GM21367 (cell line): ENCODE measurements at regions not wholly inside any gene's neighbourhood (a gene's known extent, or its start where the extent isn't known, plus 50 kb on each side); places are given as distances from the start of the nearest gene placed in this dataset.
A peak's percentile ranks its signal among the peaks of the same experiment; 100 is the strongest.
"Not testable (repeated sequence)": the region's sequence is repeated elsewhere in the genome, so short reads cannot be mapped to it uniquely, and the experiment has no call there.

Experiments
- ATAC-seq: cut with Tn5 transposase; IDR thresholded peaks from one replicate; pipeline ENCODE4 v1.9.1; 2021; ENCODE audit not compliant: unreplicated experiment

DNA sequence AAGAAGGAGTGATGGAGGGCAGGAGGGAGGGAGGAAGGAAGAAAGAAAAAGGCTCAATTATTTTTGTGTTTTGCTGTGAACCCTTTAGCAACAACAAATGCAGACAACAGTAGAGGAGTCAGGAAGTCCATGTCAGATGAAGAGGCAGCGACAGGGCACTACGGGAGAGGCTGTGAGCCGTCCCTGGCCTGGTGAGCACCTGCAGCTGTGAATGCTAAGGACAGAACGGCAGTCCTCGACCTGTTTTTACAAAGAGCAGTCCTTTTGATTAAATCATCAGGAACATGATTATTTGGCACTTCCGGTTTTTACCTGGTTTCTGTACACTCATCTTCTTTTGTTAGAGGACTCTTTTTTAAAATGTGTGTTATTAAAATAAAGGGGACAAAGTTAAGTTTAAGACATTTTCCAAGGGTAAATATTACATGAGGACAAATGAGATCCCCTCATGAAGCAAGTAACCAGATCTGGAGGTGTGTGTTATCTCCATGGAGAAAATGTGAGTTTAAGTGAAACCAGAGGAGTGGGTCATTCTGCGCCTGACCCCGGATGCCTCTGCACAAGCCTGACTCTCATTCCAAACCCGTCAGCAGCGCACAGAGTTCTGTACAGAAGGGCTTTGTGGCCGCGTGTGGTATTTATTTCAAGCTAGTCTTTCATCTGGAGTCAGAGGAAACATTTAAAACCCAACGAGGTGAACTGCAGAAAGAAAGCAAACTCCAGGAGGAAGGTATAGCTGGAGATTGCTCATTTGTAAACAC is 492.5 kb downstream of the SOX11 start:
- ATAC-seq = no peak

DNA sequence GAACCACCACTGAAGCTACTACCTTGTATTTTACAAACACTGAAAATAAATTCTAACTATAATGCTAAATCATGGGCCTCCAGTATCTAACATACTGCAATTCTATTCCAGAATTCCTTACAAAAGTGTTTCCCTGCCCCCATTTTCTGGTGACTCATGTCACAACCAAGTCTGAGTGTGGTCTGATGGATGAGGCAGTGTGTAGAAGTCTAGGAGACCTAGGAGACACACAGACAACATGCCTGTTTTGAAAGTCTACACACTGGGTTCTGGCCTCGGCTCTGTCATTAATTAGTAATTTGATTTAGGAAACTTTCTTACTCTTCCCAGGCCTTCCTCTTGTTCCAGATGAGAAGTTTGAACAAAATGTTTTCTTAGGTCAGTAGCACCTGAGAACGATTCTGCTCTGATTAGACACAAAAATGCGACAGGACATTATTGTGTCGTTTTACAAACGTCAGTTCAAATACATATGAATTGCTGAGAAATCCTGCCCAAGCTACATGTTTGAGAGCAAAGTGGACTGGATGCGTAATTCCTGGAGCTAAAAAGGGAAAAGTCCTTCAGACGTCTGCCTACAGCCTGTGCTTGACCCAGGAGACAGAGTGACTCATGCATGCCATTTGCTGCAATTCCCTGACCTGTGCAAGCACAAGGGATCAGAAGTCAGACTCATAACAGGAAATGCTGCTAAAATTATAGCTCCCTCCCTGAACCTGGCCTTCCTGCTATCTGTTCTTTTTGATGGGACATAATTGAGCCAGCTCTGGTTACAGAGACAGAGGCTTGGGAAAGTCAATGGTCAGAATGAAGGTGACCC is 494.4 kb downstream of the SOX11 start:
- no peak for ATAC-seq

DNA sequence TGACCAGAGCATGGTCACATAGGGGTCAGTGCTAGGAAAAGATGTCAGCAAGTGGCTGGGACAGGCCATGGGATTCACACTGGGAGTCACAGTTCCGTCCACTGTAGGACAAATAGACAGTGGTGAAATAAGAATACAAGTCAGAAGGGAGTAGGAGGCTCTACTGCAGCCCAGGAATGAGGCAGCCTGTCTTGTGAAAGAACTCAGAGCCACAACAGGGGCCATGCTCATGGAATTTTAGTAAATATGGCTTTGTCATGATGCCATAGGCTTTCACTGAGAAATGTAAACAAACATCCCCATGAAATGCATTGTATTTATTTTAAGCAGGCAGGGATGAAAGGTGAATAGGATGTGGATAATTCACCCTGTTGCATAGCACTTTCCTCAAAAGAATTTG is 504.3 kb downstream of the SOX11 start:
- no peak for ATAC-seq

DNA sequence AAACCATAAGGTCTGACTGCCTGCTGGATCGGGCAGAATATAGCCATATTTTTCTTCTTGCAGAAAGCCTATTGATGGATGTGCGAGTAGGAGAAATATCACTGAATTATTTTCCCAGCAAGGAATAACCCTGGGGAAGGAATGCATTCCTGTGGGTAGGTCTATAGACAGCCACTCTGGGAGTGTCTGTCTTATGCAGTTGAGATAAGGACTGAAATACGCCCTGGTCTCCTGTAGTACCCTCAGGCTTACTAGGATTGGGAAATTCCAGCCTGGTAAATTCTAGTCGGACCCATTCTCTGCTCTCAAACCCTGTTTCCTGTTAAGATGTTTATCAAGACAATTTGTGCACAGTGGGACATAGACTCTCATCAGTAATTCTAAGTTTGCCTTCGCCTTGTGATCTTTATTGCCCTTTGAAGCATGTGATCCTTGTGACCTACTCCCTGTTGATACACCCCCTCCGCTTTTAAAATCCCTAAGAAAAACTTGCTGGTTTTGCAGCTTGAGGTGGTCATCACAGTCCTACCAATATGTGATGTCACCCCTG is 506.3 kb downstream of the SOX11 start:
- not testable (repeated sequence) for ATAC-seq

DNA sequence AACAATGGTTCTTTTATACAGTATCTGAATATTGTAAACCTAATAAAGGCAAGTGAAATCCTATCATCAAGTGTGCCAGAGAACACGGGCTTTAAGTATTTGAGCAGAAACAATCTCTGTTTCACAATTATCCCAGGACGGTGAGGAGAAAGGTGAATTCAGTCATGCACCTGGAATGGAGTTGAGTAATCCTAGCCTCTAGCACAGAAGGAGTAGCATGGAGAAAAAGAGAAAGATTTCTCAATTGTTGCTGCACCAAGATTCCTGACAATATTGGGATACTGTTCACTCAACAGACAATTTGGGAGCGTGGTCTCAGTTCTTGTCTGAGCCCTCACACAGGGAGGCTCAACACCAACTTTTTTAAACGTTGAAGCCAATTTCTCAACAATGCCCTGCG is 510.6 kb downstream of the SOX11 start:
- no peak for ATAC-seq

DNA sequence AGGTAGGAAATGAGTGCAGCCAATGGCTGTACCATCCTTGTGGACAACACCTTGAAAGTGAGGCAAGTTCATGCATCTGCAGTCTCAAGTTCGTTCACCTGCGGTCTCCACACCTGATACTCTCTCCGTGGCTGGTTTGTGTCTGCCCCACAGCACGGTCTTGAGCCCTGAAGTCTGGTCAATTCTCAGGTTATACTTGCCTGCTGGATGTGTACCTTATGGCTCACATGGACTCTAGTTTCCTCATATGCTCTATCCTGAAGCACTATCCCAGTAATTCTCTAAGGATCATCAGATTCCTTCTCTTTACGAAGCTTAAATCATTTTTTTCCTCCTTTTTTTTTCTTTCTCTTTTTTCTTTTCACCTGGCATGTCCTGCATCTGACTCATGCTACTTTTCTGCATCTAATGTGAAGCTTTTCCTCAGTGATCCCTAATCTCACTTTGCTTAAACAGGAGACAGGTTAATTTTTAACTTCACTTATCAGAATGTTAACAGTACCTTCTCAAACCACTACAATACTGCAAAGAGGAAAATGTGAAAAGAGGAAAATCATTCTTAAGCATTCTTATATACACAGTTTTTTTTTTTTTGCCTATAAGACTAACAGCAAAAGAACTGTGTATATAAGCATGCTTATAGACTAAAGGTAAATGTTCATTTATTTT is 511.2 kb downstream of the SOX11 start:
- ATAC-seq = no peak

DNA sequence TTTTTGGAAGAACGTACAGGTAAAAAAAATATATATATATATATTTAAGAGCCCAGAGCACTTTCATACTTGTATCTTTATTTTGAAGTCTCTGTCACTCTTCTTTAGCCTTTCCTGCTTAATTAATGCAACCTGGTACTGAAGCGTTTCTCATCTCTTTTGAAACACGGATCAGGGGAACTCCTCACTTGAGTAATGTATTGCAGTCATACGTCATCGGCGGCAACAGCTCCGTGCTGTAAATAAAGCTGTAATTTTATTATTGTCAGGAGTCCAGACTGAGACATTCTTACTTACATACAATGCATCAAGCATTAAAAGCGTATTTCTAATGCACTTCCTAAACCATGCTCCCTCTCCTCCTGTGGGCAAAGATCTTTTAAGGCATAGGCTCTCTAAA is 514.7 kb downstream of the SOX11 start:
- ATAC-seq = no peak

DNA sequence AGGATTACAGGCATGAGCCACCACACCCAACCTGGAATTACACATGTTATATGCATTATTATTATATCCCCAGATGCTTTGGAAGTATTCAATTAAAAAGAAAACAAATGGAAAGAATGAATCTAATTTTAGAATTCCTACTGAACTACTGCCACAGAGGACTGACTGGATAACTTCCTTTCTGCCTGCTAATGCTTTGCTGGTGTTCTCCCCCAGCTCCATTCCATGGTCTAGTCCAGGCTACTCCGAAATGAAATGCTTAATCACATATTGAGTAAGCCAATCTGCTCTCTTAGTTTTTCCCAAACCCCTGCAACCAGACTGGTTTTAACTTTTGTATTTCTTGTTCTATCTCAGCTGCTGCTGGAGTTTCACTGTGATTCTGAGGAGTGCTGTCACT is 519.1 kb downstream of the SOX11 start:
- no peak for ATAC-seq

DNA sequence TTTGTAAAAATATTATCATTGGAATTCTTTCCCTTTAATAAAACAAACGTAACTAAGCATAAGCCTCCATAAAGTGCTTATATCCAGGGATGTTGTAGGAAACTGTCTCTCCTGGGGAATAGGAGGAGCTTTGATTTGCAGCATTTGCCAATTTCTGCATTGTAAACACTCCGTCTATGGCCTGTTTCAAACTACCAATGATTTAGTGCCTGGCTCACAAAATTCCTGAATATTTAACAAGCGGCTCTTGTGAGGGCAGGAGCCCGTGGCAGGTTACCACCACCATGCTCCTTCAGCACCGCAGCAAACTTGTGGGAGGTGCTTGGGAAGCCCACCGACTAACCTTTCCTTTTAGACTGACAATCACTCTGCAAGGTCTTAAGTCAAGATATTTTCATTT is 520.3 kb downstream of the SOX11 start:
- ATAC-seq = no peak

DNA sequence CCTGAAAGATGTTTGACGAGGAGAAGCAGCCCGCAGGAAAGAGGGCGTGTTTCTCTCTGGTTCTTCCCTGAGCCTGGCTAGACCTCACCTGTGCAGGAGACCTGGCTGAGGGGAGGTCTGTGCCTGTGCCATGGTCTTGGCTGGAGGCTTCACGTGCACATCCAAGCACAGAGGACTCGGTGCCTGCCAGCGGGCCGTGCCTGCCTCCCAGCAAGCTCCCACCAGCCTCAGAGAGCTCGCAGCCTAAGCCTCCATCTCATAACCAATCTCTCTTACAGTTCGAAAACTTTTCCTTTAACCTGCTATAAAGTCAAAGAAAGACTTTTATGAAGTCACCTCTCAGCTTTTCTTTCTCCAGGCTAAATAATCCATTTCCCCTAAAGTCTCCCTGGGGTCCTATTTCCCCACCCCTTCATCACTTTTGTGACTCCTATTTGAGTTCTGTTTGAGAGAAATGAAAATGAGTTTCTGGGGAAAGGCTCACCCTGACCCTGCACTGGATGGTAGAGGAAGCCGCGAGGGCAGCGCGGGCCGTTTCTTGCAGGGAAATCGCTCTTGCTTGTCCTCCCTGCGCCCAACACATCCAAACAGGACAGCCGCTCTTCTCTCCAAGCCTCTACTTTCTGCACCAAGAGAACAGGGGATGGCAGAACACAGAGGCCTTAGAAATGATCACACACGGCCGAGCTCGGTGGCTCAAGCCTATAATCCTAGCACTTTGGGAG is 521.0 kb downstream of the SOX11 start:
- no peak for ATAC-seq

DNA sequence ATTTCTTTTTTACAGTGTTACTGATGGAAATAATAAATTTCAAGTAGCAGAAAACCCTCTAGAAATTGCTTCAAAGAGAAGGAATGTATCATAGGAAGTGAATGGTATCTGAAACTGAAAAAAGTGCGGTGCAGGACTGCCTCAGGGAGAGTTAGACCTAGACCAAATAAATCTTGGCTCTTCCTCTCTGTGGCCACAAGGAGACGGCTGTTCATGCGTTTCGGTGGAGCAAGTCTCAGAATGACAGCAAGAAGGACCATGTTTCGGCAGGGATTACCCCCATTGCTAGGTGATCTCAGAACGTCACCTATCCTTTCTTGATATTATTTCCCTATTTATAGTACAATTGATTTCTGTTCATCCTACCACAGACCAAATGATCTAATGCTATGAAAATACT is 522.3 kb downstream of the SOX11 start:
- ATAC-seq = no peak

DNA sequence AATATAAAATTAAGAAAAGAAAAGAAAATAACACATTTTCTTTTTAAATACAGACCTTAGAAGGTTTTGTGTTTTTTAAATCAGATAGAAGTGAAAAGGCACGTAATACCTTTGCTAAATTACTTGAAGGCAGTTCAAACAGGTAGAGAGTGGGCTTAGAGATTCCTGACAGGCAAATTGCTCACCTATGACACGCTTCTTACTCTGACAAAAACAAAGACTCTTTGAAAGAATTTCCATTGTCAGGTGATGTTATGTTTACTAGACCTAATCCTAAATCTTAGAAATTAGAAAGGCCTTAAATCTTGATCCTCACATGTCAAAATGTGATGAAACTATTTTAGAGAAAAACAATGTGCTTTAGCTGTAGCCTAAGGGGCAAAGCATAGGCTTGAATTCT is 522.9 kb downstream of the SOX11 start:
- ATAC-seq = no peak

DNA sequence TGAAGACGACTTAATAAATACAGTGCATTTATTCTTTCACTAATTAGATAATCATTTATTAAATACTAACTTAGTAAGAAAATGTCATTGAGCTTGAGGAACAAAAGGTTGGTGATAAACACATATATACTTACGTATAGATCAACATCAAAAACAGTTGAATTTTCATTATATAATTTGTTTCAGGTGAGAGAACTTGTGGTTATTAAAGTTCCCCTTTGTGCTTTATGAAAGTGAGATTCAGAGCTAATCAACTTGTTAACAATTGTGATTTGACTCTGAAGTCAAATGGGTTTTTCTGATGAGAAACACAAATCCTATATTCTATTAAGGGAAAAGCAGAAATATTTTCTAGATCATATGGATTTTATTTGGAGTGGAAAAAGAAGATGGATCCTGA is 524.0 kb downstream of the SOX11 start:
- no peak for ATAC-seq

DNA sequence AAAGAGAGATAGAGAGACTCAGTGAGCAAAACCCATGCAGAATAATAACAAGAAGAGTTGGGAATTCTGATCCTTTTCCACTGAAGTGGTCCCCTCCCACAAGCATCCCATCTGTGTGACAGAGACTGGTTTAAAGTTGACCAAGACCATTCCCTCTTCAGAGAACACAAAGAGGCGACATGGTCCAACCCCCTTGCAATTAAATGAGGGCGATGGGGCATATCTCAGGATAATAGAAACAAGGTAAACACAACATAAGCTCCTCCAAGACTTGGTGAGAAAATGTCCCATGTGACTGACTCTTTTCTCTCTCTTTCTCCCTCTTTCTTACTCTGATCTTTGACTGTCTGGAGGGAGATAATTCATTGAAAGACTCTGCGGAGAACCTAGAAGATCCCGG is 526.7 kb downstream of the SOX11 start:
- no peak for ATAC-seq

DNA sequence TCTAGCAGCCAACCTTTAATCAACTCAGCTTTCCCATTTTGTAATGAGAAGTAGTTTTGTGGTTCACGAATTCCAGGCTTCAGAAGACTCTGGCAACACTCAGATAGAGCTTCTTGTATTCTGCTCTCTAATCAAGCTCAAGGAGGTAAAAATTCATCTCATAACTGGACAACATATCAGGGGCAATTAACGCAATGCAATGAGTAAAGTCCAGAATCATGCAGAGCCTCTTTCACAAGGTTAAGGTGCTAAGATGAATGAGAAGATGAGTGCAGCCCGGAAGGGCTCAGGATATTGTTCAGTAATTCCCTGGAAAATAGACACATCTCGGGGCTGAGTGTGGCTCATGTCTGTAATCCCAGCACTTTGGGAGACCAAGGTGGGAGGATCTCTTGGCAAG is 527.7 kb downstream of the SOX11 start:
- ATAC-seq = no peak

DNA sequence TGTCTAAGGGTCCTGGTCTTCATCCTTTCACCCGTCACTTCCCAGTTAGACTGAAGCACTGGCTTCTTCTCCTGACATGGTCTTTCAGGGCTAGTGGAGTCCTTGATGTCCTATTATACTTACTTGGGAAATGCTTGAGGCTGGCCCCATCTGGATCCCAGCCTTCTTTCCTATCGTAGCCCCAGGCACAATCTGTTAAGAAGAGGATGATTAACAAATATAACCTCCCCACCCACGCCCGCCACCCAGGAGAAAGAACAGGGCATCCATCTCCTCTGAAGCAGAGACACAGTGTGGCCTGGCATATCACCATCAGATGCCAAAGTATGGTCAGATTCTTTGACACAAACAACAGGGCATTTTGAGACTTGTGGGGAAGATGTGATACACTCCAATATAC is 530.1 kb downstream of the SOX11 start:
- no peak for ATAC-seq

DNA sequence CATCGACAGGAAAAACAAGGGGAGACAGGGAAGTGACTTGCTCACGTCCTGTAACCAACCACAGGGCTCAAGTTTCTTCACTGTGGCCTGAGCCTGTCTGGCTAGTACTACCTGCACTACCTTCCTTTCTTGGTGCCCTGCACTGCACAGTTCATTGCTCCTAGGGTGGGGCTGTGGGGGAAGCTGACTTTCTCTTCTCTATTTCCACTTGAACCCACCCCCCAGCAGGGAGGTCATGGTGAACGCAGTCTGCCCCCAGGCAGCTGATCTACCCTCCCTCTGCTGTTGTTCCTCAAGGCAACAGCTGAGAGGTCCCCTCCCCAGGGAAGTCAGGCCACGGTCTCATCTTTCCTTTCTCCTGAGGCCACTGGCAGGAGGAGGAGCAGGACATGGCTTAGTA is 532.1 kb downstream of the SOX11 start:
- ATAC-seq = peak; percentile 81

DNA sequence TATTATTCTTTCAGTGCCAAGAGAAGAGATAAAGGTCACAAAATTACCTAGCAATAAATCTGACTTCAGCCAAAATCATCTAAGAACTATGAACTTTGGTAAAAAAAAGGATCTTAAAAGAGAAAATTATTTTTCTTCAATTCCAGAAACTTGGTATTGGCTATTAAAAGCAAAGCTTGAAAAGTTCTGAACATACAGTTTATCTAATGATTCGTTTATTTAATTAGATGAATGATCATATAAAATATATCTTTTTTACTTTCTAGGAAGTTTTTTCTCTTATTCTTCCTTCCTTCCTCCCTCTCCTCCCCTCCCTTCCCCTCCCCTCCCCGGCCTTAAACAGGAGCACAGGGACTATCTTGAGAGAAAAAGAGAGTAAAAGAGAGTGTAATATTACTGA is 536.1 kb downstream of the SOX11 start:
- ATAC-seq = no peak

DNA sequence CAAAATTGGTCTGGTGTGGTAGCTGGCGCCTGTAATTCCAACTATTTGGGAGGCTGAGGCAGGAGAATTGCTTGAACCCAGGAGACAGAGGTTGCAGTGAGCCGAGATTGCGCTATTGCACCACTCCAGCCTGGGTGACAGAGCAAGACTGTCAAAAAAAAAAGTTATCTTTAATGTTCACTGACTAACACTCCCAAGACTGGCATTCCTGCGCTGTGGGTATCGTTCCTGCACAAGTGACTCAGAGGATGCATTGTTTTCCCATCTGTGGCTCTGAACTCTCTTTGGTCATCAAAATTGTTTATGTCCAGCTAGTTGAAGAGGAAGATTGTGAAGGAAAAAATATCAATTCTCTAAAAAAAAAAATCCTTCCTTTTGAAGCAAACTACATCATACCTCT is 539.0 kb downstream of the SOX11 start:
- no peak for ATAC-seq

DNA sequence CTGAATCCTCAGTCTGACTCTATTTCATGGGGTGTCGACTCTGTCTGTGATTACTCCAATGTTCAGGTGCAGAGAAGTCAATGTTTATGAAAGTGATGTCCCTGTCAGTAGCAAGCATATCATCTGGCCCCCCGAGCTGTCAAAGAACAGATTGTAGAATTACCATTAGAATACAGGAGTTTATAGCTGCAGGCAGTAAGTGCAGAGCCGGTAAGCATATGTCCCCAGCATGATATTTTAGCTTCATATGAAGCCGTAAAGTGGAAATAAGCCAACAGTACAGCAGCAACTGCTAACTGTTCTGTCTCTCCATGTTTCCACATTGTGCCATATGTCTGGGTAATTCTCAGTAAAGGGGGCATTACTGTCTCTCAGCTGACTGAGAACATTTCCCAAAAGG is 541.8 kb downstream of the SOX11 start:
- ATAC-seq = no peak

DNA sequence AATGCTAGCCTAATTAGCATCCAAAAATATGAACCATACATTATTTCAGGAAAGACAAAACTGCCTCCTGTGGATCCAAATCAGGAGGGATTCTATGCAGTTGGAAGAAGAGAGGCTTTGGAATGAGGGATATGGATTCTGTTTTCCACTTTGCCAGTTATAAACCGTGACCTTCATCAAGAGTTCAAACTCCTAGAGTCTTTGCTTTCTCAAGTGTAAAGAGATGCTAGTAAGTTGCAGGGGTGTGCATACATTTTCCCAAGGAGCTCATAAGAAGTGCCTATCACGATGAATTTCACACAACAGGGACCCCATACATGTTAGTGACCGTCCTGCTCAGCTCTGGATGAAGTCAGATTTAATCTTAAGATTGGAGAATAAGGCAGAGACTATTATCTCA is 542.5 kb downstream of the SOX11 start:
- no peak for ATAC-seq
